NCI-H2227 (cell line): ENCODE measurements at regions not wholly inside any gene's neighbourhood (a gene's known extent, or its start where the extent isn't known, plus 50 kb on each side); places are given as distances from the start of the nearest gene placed in this dataset.

Experiments used
- DNase-seq: peaks from one replicate; lab custom pipeline; 2025; ENCODE audit not compliant: unreplicated experiment; lab: John Stamatoyannopoulos, UW

DNA sequence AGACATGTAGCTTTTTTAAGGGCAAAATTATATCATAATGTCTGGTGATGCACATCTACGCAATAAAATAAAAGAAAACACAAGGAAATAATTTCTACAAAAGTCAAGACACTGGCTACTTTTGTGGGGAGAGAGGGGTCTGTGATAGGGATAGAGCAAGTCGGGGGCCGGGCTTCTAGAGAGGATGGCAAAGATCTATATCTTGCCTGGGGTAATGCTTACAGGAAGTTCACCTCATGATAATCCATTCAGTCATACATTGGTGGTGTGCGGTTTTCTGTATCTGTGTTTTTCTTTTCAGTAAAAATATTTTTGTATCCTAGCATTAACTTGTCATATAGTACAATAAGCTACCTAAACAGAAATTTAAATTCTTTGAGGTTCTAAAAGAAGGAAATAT, 178.8 kb downstream of the ARRDC4 start:
- DNase-seq: no peak

DNA sequence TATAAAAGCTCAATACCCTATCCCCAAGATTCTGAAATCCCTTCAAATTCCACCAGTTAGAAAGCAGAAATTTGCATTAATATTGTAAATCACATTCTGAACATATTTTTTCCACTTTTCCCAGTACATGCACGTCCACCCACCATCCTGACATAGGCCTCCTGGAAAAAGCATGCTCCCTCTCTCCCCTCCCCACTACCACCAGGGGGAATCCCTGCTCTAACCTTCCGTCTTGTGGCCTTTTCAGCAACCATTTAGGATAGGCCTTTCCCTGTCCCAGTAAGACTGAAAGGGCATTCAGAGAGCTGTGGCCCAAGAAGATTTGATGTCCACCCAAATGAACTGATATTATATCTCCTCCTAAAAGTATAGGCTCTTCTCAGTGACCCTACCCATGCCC, 182.1 kb downstream of the ARRDC4 start:
- no peak for DNase-seq

DNA sequence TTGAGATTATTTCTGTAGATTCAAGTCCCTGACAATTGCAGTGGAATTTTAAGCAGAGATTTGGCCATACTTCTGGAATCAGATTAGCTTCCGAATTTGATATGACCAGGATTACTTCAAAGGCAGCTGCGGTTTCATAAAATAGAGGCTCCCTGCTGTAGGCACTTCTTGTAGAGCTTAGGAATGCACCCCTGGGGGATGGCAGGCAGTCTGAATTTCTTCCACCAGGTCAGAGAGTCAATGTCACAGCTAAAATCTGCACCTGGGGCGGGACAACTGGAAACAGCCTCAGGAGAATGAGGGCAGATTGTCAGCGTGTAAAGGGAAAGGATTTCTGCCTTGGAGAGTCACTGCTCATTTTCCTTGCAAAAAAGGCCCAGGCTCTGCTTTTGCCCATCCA, 182.6 kb downstream of the ARRDC4 start:
- DNase-seq: no peak

DNA sequence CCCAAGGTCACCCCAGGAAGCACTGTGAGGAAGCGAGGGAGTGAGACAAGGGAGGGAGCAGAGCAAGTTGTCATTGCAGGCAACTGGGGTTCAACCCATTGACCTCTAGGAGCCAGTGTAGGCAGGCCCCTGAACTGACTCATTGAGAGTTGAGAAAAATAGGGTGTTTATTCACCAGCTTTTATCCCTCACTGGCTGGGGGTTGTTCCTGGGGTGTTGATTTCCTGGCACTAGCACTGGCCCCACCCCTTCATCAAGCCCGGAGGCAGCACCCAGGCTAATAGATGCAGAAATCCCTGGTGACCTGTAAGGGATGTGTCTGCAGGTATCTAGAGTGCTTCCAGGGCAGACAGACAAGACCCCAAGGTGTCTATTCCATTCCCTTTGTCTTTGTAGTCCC, 183.9 kb downstream of the ARRDC4 start:
- DNase-seq: no peak

DNA sequence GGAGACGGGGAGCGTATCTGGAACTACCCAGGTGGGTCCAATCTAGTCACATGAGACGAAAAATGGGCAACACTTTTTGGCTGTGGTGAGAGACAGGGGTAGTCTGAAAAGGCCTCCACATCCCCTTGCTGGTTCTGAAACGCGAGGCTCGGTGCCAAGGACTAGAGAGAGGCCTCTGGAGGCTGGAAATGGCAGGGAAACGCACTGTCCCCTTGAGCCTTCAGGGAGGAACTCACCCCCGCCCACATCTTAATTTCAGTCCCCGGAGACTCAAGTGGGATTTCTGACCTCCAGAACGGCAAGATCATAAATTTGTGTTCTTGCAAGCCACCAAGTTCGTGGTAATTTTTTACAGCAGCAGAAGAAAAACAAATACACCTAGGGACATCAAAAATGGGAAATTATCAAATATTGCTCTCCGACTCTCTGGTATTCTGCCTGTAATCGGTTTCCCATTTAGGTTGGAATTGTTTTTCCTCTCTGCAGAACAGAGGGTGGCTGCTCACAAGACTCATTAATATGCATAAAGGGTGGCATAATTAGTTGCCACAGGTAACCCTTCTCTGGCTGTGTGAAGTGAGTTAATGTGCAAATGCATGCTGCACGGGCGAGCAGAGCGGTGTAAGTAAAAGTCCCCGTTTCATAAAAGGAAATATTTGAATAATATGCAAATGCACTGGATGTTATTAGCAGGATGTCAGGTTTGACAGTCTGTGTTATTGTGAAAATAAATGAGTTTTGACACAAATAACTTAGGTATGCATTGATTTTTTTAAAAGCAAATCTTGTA, 185.7 kb downstream of the ARRDC4 start:
- no peak for DNase-seq

DNA sequence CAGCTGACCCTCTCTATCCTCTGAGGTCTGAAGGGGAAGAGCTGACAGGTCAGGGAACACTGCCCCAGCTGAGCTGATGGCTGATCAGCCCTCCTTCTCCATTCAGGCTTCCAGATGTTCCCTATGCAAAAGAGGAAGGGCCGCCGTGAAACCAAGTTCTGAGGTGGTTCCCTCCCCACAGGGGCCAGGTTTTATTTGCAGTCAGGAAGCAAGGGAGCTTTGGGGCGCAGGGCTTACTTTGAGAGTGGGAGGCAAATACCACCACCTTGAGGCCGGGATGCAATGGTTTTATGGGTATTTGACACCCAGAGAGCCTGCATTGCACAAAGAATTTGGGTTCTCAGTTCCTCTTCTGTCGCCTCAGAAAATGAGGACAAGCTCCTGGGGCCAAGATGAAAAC, 186.9 kb downstream of the ARRDC4 start:
- DNase-seq: no peak

DNA sequence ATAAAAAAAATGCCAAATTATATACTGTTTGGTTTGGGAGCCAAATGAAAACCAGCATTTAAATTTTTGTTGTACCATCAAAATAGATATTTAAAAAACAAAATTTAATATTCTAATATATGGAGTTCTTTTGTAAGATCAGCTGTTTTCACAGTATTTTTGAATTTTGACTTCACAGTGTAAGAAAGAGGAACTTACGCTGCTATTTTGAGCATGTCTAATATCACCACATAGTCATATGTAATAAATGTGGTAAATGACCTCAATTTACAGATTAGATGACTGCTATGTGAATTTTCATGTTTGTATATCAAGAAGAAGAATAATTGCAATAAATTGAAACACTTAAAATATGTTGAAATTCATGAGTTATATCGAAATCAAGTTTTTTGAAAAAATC, 189.6 kb downstream of the ARRDC4 start:
- no peak for DNase-seq

DNA sequence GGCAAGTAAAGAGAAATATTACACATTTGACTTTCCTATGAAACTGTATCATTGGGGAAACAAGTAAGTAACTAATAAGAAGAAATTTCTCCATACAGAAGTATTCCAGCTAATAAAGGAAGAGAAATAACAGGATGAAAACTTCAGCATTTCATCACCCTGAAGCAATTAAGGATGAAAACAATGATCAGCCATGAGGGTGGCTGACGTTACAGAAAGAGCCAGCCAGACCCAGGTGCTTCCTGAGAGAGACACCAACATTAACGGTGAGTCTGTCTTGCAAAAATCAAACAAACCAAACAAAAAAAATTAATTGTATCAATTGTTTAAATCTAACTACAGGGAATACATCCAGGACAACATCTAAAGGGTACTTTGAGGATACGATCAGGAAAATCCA, 190.0 kb downstream of the ARRDC4 start:
- DNase-seq: no peak

DNA sequence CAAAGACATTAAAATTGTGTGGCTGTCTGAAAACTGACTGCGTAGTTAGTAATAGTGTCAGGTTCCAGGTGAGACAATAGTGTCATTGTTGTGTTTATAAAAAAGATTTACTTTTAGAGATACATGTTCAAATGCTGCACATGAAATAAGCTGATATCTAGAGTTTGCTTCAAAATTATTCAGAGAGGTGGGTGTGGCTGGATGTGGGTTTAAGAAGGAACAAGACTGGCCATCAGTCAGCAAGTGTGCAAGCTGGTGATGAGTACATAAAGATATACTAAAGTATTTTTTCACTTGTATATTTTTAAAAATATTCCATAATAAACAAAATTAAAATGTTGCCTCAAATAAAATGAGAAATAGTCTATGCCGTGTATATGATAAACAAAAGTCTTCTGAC, 190.6 kb downstream of the ARRDC4 start:
- no peak for DNase-seq

DNA sequence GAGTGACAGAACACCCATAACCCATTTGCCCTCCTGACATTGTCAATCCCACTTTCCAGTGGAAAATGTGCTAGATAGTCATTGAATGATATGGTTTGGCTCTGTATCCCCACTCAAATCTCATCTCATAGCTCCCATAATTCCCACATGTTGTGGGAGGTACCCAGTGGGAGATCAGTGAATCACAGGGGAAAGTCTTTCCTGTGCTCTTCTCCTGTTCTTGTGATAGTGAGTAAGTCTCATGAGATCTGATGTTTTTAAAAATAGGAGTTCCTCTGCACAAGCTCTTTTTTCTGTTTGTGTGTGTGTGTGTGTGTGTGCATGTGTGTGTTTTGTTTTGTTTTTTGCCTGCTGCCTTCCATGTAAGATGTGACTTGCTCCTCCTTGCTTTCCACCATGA, 191.7 kb downstream of the ARRDC4 start:
- DNase-seq: no peak

DNA sequence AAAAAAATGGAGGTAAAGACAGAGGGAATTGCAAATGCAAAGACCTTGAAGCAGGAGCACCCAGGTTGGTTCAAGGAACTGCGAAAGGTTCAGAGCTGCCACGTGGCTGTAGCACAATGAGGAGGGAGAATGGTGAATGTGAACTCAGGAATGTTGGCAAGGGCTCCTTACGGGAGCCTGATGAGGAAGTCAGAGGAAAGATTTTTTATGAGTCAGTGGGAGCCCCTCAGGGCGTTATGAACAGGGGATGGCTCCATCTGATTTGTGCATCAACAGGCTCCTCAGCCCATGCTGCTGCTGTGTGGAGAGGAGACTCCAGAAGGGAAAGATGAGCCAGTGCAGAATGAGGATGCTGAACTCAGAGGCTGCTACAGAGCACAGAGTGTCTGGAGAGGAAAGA, 194.4 kb downstream of the ARRDC4 start:
- no peak for DNase-seq

DNA sequence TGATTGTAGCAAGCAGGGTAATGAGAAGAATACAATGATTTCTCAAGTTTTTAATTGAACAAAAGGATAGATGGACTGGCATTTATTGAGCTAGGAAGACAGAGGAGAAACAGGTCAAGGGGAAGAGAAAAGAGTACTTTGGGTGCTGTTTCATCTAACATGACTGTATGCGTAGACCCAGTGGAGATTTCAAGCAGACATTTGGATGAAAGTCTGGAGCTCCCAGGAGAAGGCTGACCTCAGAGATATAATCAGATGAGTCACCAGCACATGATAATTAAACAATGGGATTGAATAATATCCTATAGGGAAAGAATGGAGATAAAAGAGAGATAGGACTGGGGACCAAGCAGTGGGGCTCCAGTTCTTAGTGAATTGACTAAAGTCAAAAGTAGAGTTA, 194.9 kb downstream of the ARRDC4 start:
- DNase-seq: no peak

DNA sequence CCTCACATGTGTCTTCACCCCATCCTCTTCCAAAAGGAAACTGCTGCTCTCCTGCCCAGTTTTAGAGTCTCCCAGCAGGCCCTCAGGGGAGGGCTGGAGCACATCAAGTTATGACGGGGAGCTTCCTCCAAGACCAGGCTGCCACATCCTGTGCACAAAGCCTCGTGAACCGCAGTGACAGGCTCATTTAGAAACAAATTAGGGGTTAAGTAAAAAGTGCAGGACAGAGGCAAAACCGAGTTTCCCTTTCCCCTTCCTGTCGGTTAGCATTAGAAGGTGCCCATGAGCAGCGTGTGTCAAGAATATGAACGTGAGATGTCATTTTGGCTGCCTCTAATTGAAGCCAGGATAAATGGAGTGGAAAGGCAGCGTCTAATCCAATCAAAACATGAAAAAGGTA, 199.7 kb downstream of the ARRDC4 start:
- DNase-seq: no peak

DNA sequence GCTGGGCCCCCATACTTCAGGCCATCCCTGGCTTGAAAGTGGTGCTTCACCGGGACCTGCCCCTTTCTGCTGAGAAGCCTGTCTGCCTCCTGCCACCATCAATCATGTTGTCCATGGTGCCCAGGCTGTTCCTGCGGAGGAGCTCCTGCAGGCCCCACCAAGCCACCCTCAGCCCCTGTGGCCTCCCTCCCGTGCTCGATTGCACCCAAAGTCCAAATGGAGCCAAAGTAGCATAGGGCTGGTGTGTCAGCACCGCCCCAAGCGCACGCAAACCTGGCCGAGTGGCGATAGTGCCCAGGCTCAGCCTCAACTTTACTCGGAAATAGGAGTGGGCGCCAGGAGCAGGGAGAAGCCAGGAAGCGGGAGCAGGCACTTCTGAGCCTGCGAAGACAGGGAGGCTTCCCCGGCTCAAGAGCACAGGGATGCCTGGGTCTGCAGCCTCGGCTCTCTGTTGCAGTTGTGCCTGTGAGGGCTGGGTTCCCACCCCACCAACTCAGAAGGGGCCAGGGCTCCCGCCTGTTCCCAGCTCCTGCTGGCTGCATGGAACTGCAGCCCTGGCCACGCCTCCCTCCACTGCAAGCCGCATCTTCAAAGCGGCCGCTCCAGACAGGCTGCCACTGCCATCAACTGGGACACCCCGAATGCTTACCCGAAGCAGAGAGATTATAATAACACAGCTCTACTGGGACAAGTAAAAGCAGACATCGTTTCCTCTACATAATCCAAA, 203.0 kb downstream of the ARRDC4 start:
- no peak for DNase-seq

DNA sequence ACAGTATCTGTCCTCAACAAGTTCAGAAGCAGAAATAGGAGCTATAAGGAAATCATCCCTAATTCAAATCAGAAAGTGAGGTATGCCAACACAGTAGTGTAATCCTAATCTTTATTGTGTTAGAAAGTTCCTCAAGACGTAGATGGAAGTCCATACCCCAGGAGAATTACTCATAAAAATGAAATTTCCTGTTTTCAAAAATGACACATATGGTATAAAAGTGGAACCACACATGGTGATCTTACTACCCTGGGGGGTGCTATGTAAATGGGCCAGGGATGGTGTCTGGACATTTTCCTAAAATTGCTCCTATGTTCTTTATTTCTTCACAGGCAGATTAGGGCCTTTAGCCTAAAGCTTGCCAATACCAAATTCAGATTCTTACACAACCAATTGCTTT, 204.1 kb downstream of the ARRDC4 start:
- DNase-seq: no peak

DNA sequence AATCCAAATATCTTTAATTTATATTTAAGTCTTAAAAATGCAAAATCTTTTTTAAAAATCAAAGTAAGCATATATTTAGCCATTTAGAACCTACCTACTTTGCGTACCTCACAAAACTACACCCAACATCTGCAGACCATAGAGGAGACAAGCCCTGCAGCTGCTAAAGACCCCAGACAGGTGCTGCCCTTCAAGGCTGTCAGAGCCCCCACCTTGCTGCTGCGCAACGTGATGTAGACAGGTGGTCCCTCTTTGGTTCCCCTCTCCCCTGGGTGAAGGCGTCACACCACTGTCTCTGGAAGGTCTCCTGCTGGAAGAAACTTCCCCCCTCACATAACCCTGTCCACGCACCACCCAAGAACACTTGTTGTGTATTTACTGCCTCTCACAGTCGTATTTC, 204.5 kb downstream of the ARRDC4 start:
- no peak for DNase-seq

DNA sequence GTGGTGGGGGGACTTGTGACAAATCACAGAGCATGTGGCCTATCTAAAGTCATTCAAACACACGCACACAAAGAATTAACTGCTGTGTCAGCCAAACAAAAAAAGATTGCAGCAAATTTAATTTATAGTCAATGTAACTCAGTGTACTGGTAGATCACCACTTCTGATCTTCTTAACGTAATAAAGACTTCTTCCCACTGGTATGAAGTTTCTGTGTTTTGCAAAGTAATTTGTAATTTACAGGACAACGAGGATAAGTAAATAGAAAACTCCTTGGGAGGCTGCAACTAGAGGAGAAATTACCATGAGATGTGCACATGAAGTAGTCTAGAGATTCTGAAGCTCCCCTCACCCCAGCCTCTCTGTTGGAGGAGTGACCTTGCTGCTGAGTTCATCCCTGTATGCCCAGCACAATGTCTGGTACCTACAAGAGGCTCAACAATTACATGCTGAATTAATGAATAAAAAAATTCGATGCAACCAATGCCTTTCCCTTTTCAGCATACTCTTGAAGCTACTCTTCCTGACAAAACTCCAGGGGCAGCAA, 207.3 kb downstream of the ARRDC4 start:
- no peak for DNase-seq

DNA sequence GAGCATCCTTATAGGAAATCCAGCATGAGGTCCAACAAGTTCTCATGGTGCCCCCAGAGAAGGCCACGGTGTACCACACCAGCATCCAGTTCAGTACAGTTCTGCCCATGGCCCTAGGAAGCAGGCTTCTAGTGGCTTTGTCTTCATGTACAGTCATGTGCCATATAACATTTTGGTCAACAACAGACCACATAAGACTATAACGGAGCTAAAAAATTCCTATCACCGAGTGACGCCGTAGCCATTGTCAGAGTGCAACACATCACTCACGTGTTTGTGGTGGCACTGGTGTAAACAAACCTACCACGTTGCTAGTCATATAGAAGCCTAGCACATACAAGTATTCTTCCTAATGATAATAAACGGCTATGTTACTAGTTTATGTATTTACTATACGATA, 209.0 kb downstream of the ARRDC4 start:
- DNase-seq: no peak

DNA sequence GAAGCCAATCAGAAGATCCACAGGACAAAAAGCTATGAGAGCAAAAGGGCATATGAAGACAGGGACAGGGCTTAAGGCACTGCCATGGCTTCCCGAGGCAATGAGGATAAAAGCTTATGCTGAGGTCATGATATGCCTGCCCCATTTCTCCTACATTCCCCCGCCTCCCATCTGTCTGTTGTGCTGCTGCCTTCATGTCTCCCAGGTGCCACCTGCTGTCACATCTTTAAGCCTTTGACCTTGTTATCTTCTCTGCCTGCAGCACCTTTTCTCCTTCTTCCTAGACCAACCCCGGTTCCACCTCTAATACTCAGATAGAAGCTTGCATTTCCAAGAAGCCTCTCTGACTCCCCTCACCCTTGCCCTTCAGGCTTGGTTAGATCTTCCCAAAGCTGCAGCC, 213.8 kb downstream of the ARRDC4 start:
- DNase-seq: no peak

DNA sequence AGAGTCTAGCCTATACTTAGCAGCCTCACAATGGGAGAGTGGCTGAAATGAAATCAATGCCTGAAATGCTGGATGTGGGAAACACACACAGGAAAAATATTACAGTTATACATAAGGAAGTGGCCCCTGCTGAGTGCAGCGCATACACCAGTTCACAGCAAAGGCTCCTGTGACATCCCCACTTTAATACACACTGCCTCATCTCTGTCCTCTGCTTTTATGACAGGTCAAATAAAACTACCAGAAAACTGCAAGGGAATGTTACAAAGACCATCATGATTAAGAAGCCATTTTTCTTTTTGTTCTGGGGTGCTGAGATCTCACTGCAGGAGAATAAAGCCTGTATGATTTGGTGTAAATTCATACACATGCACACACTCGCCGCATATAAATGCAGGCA, 214.3 kb downstream of the ARRDC4 start:
- no peak for DNase-seq

DNA sequence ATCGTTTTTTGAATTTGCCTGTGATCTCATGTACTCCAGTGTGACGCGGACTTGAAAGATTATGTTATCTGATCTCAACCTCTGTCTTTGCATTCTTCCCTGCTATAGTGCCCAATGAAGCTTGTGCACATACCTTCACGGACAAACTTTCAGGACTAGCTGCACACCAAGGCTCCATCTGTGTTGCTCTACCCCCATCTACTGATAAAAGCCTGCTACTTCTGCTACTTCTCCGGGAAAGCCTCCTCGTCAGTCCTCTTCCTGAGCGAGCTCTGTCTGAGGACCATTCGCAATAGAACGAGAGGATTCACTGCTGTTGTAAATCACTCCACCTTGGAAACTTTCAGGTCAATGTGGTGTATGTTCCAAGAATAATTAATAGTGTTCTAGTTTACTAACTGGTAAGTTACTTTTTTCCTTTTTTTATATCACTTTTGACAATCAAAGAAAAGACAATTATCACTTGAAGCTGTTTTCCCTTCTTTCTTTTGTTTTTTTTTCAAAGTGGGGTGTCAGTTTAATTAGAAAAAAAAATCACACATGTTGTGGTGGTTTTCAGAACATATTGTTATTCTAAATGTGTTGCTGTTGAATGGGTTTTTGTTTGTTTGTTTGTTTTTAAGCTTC, 217.6 kb downstream of the ARRDC4 start:
- peak; percentile 64 for DNase-seq

DNA sequence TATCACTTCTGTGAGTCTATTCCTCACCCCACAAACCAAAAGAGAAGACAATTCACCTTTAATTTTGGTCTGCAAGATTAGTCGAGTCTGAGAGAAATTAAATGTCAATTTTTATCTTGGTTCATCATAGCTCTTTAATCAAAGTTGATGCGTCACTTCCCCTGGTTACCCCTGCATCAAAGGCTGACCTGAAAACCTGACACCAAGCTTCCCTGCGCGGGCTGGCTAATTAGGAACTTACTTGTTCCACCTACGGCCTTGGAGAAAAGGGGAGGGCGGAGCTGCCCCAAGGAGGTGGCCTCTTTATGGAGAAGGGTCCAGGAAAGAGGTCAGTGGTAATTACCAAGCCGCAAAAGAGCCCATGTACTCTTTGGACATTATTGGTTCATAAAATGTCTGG, 218.4 kb downstream of the ARRDC4 start:
- no peak for DNase-seq
